Ramos (cell line): ENCODE measurements at regions not wholly inside any gene's neighbourhood (a gene's known extent, or its start where the extent isn't known, plus 50 kb on each side); places are given as distances from the start of the nearest gene placed in this dataset.

Source experiments
- in situ Hi-C: fragments of 300-500 bp; cut with MboI; formaldehyde crosslinking; loops from one replicate; pipeline ENCODE4 v1.14.3; 2022; ENCODE audit warnings: low sequenced_read_pairs; ENCODE audit not compliant: unreplicated experiment

DNA sequence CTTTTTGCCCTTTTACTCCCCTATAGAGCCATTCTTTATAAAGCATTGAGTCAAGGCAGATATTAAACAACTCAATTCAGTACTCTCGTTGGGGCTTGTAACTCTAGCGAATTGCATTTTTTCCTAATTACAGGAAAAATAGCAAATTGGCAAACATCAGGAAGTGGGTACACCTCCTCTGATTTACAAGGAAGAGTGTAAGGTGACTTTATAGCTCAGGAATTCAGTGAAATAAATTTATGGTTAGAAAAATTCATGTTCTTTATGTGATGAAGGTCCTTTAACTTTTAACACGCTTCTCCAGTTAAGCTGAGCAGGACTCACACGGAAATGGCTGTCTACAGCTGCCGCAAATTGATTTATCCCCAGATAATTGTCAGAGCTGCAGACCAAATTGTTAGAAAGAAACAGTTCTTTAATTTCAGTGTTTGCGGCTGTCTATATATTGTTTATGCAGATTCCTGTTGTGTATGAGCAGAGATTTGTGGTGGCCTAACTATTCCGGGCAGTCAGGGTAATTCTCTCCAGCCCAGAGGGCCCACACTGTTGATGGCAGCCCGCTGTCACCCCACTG is 151.1 kb upstream of the MKI67 start:
- in situ Hi-C loops, result no loop called here

DNA sequence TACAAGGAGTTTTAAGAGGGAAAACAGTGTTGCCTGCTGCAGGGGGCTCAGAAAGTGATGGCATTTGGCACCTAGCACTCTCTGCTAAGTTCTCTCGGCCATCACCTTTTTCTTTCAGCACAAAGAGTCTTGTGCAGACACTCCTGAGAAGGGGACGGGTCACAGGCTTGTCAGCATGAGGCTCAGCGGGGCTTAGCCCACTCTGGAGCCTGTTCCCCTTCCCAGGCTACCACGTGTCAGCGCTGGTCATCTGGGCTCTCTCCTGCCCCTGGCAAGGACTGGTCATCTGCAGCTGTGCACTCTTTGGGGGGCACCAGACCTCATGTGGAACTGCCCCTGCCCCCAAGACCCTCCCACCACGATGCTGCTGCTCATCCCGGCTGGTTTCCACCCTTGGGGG is 152.1 kb upstream of the MKI67 start:
- in situ Hi-C loops, result no loop called here

DNA sequence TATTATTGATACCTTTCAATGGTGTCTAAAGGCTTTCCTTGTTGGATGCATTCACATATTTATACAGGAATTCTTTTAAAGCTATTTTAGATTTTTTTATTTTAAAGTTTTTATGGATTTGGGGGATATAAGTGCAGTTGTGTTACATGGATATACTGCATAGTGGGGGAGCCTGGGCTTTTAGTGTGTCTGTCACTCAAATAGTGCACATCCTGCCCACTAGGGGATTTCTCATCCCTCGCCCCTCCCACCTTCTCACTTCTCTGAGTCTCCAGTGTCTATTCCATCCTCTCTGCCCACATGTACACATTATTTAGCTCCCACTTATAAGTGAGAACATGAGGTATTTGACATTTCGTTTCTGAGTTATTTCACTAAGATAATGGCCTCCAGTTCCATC is 154.0 kb upstream of the MKI67 start:
- in situ Hi-C loops, result no loop called here

DNA sequence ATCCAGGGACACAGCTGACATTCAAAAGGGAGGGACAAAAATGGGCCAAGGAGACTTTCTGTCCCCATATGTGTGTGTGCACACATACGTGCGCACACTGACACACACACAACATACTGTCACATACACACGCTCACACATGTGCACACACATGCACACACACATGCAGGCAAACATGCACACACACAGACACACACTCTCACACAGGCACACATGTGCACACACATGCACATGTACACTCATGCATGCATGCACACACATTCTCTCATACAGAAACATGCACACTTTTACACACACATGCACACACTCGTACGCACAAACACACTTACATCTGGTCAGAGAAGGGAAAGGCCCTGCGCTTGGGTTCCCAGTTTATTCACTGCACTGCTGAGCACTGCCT is 155.1 kb upstream of the MKI67 start:
- in situ Hi-C loops, result no loop called here

GRCh38 chr10:128281861-128282260 is 155.6 kb upstream of the MKI67 start:
- in situ Hi-C loops, result no loop called here

- in situ Hi-C loops, result no loop called here
These were observed 160.0 kb upstream of the MKI67 start for GRCh38 chr10:128286141-128286761.

- in situ Hi-C loops, result no loop called here
These were observed 160.7 kb upstream of the MKI67 start for GRCh38 chr10:128286762-128287500.

GRCh38 chr10:128287921-128288320 is 161.7 kb upstream of the MKI67 start:
- in situ Hi-C loops, result no loop called here

DNA sequence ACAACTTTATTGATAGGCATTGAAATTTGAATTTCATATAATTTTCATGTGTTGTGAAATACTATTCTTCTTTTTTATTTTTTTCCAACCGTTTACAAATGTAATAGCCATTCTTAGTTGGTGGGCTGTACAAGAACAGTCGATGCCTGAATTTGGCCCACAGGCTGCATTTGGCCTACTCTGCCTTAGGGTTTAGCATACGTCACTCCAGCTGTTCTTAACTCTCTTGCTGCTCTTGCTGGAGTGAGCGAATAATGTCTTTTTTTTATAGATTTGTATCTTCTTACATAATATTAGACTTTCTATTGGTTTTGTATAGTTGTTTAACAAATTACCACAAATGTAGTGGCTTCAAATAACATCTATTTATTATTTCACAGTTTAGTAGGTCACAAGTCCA is 163.4 kb upstream of the MKI67 start:
- in situ Hi-C loops, result no loop called here

GRCh38 chr10:128295003-128295402 is 168.8 kb upstream of the MKI67 start:
- in situ Hi-C loops, result no loop called here

DNA sequence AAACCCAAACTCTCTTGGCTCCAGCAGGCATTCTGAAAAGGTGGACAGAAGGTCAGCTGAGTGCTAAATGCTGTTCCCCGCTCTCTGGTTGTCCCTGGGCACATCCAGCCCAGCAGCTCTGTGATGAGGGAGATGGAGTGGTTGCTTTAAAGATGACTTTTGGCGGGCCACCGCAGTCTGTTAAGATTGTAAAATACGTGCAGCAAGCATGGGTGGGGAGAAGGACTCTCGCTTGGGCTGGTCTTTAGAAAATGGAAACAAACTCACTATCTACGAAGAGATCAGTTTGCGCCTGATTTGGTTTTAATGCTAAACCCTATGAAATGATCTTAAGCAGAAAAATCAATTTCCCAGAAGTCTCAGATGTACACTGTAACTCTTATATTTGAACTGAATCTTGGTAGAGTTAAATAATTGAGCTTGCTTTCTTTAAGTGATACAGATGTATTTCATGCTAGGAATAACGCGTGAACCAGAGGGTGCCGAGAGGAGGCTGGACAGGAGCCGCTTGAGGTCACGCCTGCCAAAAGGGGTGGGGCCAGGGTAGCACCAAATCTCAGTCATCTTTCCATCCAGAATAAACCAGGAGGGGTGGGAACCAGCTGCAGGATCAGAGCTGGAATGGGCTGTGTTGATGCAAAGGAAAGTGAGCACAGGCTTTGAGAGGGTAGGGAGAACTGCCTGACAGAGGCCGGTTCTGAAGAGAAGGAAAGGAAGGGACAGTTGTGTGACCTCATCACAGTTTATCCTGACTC is 170.2 kb upstream of the MKI67 start:
- in situ Hi-C loops, result no loop called here

GRCh38 chr10:128297709-128298378 is 171.6 kb upstream of the MKI67 start:
- in situ Hi-C loops, result no loop called here

DNA sequence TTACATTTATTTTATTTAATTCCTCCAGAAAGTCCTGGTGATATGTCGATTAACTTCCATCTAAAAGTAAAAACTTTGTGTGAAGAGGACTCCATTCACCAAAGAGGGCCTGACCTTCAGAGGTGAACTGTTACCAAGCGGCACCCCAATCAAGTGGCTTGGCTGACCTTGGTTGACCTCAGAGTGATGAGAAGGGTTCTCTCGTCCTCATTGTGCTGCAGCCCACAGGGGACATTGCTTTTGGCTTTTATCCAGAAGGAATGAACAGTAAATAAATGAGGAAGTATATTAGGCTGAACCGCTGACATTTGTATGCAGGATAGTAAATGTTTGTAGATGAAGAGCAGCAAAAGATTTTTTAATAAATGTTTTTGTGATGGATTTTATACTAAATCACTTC is 172.4 kb upstream of the MKI67 start:
- in situ Hi-C loops, result no loop called here

- in situ Hi-C loops, result no loop called here
These were observed 174.1 kb upstream of the MKI67 start for GRCh38 chr10:128300290-128300824.

DNA sequence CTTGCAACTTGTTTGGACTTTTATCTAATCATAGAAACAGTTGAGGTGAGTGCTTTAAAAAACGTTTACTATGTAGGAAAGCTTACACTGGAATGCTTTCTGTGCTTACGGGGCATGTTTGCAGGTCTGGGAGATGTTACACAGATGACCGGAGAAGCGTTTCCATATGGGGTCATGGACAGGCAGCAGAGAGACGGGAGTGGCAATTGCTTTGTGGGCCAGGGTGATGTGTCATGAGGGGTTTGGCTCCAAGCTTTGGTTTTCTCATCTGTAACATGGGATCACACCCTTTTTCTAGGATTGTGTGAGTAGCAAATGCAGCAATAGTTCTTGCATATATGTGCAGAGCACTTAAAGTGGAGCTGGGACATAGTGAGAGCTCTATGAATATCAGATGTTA is 174.8 kb upstream of the MKI67 start:
- in situ Hi-C loops, result no loop called here

GRCh38 chr10:128302808-128303207 is 176.6 kb upstream of the MKI67 start:
- in situ Hi-C loops, result no loop called here

DNA sequence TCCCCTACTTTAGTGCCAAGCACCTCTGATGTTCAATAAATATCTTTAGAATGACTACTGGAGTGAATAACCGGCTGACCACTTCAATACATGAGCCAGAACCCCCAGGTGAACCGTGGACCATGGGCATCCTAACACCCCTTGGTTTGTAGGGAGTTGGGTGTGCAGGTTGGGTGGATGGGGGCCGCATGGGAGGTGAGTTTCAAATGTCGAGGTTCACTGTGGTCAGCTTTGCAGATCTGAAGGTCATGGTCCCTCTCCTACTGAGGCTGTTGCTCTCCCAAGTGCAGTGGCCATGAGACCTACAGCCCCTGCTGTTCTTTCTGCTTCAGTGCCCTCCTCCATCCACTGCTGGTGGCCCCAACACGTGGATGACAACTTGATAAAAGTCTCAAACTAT is 178.0 kb upstream of the MKI67 start:
- in situ Hi-C loops, result no loop called here

GRCh38 chr10:128305601-128306345 is 179.6 kb upstream of the MKI67 start:
- in situ Hi-C loops, result no loop called here

- in situ Hi-C loops, result no loop called here
These were observed 180.3 kb upstream of the MKI67 start for GRCh38 chr10:128306535-128306934.

DNA sequence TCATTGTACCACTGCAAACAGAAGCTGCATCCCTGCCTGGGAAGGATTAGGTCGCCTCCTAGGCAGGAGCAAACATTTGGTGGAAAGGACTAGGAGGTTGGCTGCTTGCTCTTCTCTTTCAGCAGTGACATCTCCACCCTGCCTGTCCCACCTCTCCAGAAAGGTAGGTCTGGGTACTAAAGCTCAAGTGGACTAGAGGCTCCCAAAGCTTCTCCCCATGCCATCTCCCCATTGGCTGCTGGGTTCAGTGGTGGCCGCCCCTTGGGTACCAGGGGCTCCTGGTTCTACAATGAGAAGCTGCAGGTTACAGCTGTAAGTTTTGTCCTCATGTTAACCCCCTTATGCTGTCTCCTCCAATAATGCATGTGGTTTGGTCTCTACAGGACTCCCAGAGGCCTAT is 180.7 kb upstream of the MKI67 start:
- in situ Hi-C loops, result no loop called here
